HEK293 (cell line): ENCODE measurements at regions not wholly inside any gene's neighbourhood (a gene's known extent, or its start where the extent isn't known, plus 50 kb on each side); places are given as distances from the start of the nearest gene placed in this dataset.

Experiments used
- HIC1 ChIP-seq: fragments of 450-650 bp; formaldehyde crosslinking; IDR thresholded peaks from 2 replicates; pipeline ENCODE4 v1.5.1; 2016; ENCODE audit warnings: missing biosample characterization, missing genetic modification characterization
- KLF1 ChIP-seq: fragments of 450-650 bp; formaldehyde crosslinking; IDR thresholded peaks from 2 replicates; pipeline ENCODE4 v1.5.1; 2016; ENCODE audit warnings: missing biosample characterization, missing genetic modification characterization
- KLF17 ChIP-seq: fragments of 450-650 bp; formaldehyde crosslinking; IDR thresholded peaks from 2 replicates; pipeline ENCODE4 v1.5.1; 2016; ENCODE audit warnings: missing biosample characterization, missing genetic modification characterization
- MYNN ChIP-seq: fragments of 450-650 bp; formaldehyde crosslinking; IDR thresholded peaks from 2 replicates; pipeline ENCODE4 v1.5.1; 2016; ENCODE audit warnings: missing biosample characterization, missing genetic modification characterization, borderline replicate concordance
- YY2 ChIP-seq: fragments of 450-650 bp; formaldehyde crosslinking; IDR thresholded peaks from 2 replicates; pipeline ENCODE4 v1.5.1; 2016; ENCODE audit warnings: missing biosample characterization, missing genetic modification characterization
- ZBTB17 ChIP-seq: fragments of 450-650 bp; formaldehyde crosslinking; IDR thresholded peaks from 2 replicates; pipeline ENCODE4 v1.5.1; 2016; ENCODE audit warnings: missing biosample characterization, missing genetic modification characterization
- ZBTB21 ChIP-seq: fragments of 450-650 bp; formaldehyde crosslinking; IDR thresholded peaks from 2 replicates; pipeline ENCODE4 v1.5.1; 2017; ENCODE audit warnings: missing biosample characterization, missing genetic modification characterization
- ZBTB44 ChIP-seq: fragments of 450-650 bp; IDR thresholded peaks from 2 replicates; pipeline ENCODE4 v1.5.1; 2018; ENCODE audit warnings: missing biosample characterization, mild to moderate bottlenecking, missing genetic modification characterization
- ZFHX2 ChIP-seq: fragments of 450-650 bp; formaldehyde crosslinking; conservative IDR thresholded peaks from 2 replicates; pipeline ENCODE4 v1.5.1; 2016; ENCODE audit warnings: missing biosample characterization, missing genetic modification characterization
- ZNF155 ChIP-seq: fragments of 450-650 bp; formaldehyde crosslinking; IDR thresholded peaks from 2 replicates; pipeline ENCODE4 v1.5.1; 2016; ENCODE audit warnings: missing biosample characterization, missing genetic modification characterization
- ZNF184 ChIP-seq: fragments of 450-650 bp; IDR thresholded peaks from 2 replicates; pipeline ENCODE4 v1.5.1; 2018; ENCODE audit warnings: missing biosample characterization, mild to moderate bottlenecking, missing genetic modification characterization
- ZNF341 ChIP-seq: fragments of 450-650 bp; formaldehyde crosslinking; IDR thresholded peaks from 2 replicates; pipeline ENCODE4; 2016; ENCODE audit warnings: low read depth, missing biosample characterization, missing genetic modification characterization
- ZNF350 ChIP-seq: fragments of 450-650 bp; formaldehyde crosslinking; IDR thresholded peaks from 2 replicates; pipeline ENCODE4 v1.5.0; 2017; ENCODE audit warnings: missing biosample characterization, mild to moderate bottlenecking, missing genetic modification characterization
- ZNF48 ChIP-seq: fragments of 450-650 bp; formaldehyde crosslinking; IDR thresholded peaks from 2 replicates; pipeline ENCODE4 v1.5.1; 2016; ENCODE audit warnings: missing biosample characterization, missing genetic modification characterization
- ZNF501 ChIP-seq: fragments of 450-650 bp; formaldehyde crosslinking; IDR thresholded peaks from 2 replicates; pipeline ENCODE4 v1.5.1; 2016; ENCODE audit warnings: missing biosample characterization, missing genetic modification characterization
- ZNF571 ChIP-seq: fragments of 450-650 bp; formaldehyde crosslinking; IDR thresholded peaks from 2 replicates; pipeline ENCODE4 v1.5.0; 2017; ENCODE audit warnings: missing biosample characterization, missing genetic modification characterization
- ZNF621 ChIP-seq: fragments of 450-650 bp; formaldehyde crosslinking; IDR thresholded peaks from 2 replicates; pipeline ENCODE4 v1.5.1; 2017; ENCODE audit warnings: missing biosample characterization, missing genetic modification characterization
- ZNF629 ChIP-seq: fragments of 450-650 bp; formaldehyde crosslinking; IDR thresholded peaks from 2 replicates; pipeline ENCODE4 v1.5.1; 2017; ENCODE audit warnings: missing biosample characterization, missing genetic modification characterization
- ZNF654 ChIP-seq: fragments of 450-650 bp; formaldehyde crosslinking; IDR thresholded peaks from 2 replicates; pipeline ENCODE4 v1.5.1; 2016; ENCODE audit warnings: low read depth, missing biosample characterization, missing genetic modification characterization
- ZNF670 ChIP-seq: fragments of 450-650 bp; formaldehyde crosslinking; IDR thresholded peaks from 2 replicates; pipeline ENCODE4 v1.5.1; 2016; ENCODE audit warnings: missing biosample characterization, missing genetic modification characterization, low read depth
- ZNF701 ChIP-seq: fragments of 450-650 bp; formaldehyde crosslinking; IDR thresholded peaks from 2 replicates; pipeline ENCODE4 v1.5.1; 2016; ENCODE audit warnings: missing biosample characterization, missing genetic modification characterization
- ZNF704 ChIP-seq: fragments of 450-650 bp; formaldehyde crosslinking; IDR thresholded peaks from 2 replicates; pipeline ENCODE4 v1.5.1; 2016; ENCODE audit warnings: missing biosample characterization, missing genetic modification characterization
- TF ChIP-seq, protein P1 (sequence below): fragments of 450-650 bp; formaldehyde crosslinking; IDR thresholded peaks from 2 replicates; pipeline ENCODE4 v1.5.1; 2016; ENCODE audit warnings: missing biosample characterization, missing genetic modification characterization, borderline replicate concordance
- TF ChIP-seq, protein P2 (sequence below): fragments of 450-650 bp; formaldehyde crosslinking; IDR thresholded peaks from 2 replicates; pipeline ENCODE4 v1.5.1; 2017; ENCODE audit warnings: missing biosample characterization, missing genetic modification characterization
- TF ChIP-seq, protein P3 (sequence below): fragments of 450-650 bp; formaldehyde crosslinking; IDR thresholded peaks from 2 replicates; pipeline ENCODE4 v1.5.1; 2017; ENCODE audit warnings: missing biosample characterization, missing genetic modification characterization

DNA sequence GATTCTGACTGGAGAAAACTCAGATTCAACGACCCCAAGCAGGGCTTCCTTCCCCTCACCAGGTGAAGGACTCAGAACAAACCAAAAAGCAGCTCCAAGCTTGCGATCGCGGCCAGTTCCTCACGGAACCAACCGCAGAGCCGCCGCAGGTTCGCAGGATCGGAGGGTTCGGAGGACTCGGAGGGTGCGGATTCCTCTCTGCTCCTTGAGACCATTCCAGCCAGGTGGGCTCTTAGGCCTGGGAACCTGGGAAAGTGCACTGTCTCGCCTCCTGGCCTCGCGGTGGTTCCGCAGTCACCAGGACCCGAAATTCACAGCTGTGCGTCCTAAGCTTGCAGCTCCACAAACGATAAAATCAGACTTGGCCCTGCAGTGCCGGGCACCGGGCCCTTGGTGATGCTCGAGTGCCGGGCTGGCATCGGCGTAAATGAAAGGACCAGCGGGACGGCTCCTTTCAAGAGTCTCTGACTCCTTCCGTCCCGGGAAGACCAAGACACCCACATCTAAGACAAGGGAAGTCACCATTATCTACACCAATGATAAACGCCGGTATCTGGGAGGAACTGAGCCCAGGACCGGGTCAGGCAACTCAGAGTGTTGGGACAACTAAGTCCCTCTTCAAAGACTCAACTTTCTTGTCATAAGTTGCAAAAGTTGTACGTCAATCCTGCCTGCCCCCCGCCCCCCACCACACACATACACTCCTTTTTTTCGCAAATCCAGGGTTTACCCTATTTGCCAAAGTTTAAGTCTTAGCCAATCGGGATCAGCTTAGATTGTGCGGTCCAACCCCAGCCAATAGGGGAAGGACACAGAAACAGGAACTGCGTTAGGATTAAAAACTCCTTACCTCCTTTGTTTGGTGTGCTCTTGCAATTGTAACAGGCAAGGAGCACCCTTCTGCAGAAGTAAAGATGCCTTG is 69.8 kb upstream of the PRSS16 start (continued):
- no peak for TF ChIP-seq ZNF704
- TF ChIP-seq, protein P1, sequence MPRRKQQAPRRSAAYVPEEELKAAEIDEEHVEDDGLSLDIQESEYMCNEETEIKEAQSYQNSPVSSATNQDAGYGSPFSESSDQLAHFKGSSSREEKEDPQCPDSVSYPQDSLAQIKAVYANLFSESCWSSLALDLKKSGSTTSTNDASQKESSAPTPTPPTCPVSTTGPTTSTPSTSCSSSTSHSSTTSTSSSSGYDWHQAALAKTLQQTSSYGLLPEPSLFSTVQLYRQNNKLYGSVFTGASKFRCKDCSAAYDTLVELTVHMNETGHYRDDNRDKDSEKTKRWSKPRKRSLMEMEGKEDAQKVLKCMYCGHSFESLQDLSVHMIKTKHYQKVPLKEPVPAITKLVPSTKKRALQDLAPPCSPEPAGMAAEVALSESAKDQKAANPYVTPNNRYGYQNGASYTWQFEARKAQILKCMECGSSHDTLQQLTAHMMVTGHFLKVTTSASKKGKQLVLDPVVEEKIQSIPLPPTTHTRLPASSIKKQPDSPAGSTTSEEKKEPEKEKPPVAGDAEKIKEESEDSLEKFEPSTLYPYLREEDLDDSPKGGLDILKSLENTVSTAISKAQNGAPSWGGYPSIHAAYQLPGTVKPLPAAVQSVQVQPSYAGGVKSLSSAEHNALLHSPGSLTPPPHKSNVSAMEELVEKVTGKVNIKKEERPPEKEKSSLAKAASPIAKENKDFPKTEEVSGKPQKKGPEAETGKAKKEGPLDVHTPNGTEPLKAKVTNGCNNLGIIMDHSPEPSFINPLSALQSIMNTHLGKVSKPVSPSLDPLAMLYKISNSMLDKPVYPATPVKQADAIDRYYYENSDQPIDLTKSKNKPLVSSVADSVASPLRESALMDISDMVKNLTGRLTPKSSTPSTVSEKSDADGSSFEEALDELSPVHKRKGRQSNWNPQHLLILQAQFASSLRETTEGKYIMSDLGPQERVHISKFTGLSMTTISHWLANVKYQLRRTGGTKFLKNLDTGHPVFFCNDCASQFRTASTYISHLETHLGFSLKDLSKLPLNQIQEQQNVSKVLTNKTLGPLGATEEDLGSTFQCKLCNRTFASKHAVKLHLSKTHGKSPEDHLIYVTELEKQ (tag by site-specific recombination) = no peak
- TF ChIP-seq KLF1 (tag by site-specific recombination) = no peak
- TF ChIP-seq HIC1 (tag by site-specific recombination) = peak; percentile 57; the same call in 1 of the 2 replicates
- TF ChIP-seq KLF17 = no peak; the same call in 1 of the 2 replicates
- no peak; the same call in 1 of the 2 replicates for TF ChIP-seq ZNF350 (tag by site-specific recombination)
- TF ChIP-seq, protein P2, sequence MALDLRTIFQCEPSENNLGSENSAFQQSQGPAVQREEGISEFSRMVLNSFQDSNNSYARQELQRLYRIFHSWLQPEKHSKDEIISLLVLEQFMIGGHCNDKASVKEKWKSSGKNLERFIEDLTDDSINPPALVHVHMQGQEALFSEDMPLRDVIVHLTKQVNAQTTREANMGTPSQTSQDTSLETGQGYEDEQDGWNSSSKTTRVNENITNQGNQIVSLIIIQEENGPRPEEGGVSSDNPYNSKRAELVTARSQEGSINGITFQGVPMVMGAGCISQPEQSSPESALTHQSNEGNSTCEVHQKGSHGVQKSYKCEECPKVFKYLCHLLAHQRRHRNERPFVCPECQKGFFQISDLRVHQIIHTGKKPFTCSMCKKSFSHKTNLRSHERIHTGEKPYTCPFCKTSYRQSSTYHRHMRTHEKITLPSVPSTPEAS = no peak
- no peak for TF ChIP-seq ZNF670 (tag by site-specific recombination)
- TF ChIP-seq ZBTB44 (tag by site-specific recombination) = no peak
- TF ChIP-seq ZNF155 (tag by site-specific recombination) = no peak
- no peak for TF ChIP-seq ZNF571 (tag by site-specific recombination)
- TF ChIP-seq, protein P3, sequence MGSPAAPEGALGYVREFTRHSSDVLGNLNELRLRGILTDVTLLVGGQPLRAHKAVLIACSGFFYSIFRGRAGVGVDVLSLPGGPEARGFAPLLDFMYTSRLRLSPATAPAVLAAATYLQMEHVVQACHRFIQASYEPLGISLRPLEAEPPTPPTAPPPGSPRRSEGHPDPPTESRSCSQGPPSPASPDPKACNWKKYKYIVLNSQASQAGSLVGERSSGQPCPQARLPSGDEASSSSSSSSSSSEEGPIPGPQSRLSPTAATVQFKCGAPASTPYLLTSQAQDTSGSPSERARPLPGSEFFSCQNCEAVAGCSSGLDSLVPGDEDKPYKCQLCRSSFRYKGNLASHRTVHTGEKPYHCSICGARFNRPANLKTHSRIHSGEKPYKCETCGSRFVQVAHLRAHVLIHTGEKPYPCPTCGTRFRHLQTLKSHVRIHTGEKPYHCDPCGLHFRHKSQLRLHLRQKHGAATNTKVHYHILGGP = no peak
- TF ChIP-seq ZNF341 (tag by site-specific recombination) = peak; percentile 63
- TF ChIP-seq ZBTB21 (tag by site-specific recombination) = peak; percentile 53; the same call in 1 of the 2 replicates
- 0 out of 2 replicates have a peak, but pooled peaks have one; percentile 3 for TF ChIP-seq ZNF501
- peak; percentile 77 for TF ChIP-seq ZBTB17 (tag by site-specific recombination)
- TF ChIP-seq ZNF701 = no peak
- peak; percentile 24 for TF ChIP-seq ZNF654 (tag by site-specific recombination)
- no peak for TF ChIP-seq MYNN (tag by site-specific recombination)
- no peak for TF ChIP-seq ZNF48 (tag by site-specific recombination)
- no peak for TF ChIP-seq YY2
- 0 out of 2 replicates have a peak, but pooled peaks have one; percentile 5 for TF ChIP-seq ZFHX2 (tag by site-specific recombination)
- 0 out of 2 replicates have a peak, but pooled peaks have one; percentile 2 for TF ChIP-seq ZNF184
- TF ChIP-seq ZNF621 = no peak
- peak; percentile 81 for TF ChIP-seq ZNF629 (tag by site-specific recombination)
